A673 (cell line): ENCODE measurements at regions not wholly inside any gene's neighbourhood (a gene's known extent, or its start where the extent isn't known, plus 50 kb on each side); places are given as distances from the start of the nearest gene placed in this dataset.

ENCODE experiments used
- CTCF ChIP-seq: fragments of 300-800, 200-600 bp; sonication (generic); conservative IDR thresholded peaks from 2 replicates; pipeline ENCODE4 v1.5.1; 2017; ENCODE audit warnings: low read depth, mild to moderate bottlenecking, antibody characterized with exemption, low read length, moderate library complexity, mixed read lengths
- EZH2 ChIP-seq: fragments of 200-600 bp; sonication (generic); IDR thresholded peaks from 2 replicates; pipeline ENCODE4 v1.6.1; 2017; ENCODE audit warnings: borderline replicate concordance, low read depth, mild to moderate bottlenecking, mixed read lengths, antibody characterized with exemption, low read length; ENCODE audit not compliant: poor library complexity, severe bottlenecking

DNA sequence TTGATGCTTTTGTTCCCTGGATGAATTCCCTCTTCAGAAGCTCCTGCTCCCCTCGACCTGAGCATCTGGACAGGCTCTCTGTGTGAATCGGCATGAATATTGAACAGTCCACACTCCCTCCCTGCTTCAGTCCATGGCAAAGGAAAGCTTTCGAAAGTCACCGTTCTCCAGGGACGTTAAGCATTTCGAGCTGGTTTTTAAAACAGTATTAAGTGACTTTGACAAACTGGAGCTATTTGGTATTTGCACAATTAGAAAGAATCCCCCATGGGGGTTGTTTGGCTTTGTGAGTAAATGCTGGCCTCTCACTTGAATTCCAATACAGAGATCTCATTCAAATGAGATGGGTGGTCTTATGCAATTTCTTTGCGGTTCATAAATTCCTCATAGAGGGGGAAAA lies 85.3 kb upstream of the TIAM2 start:
- TF ChIP-seq CTCF (no peak), EZH2 (no peak)
